Keratinocyte (primary cell): ENCODE measurements at regions not wholly inside any gene's neighbourhood (a gene's known extent, or its start where the extent isn't known, plus 50 kb on each side); places are given as distances from the start of the nearest gene placed in this dataset.

ENCODE experiments used
- DNase-seq: peaks from one replicate; pipeline ENCODE4 v3.0.0-alpha.2; 2011; ENCODE audit warnings: low read depth, missing footprints, low spot score
- FAIRE-seq: peaks from 2 replicates; lab custom pipeline; 2011; peaks lifted over from hg19 to GRCh38; lab: Jason Lieb, UNC
- H2AFZ ChIP-seq: 2 replicates; pipeline ENCODE4 v1.6.0; 2012; ENCODE audit warnings: low read length, control low read depth, inconsistent platforms; ENCODE audit not compliant: control insufficient read depth
- H3K27ac ChIP-seq: 2 replicates; pipeline ENCODE4 v1.5.1; 2011; ENCODE audit warnings: low read length; ENCODE audit not compliant: control insufficient read depth, insufficient read depth
- H3K27me3 ChIP-seq: 3 replicates; pipeline ENCODE4 v1.6.0; 2011; ENCODE audit warnings: low read length; ENCODE audit not compliant: control insufficient read depth, insufficient read depth; ENCODE audit errors: extremely low read depth
- H3K36me3 ChIP-seq, 2 experiments: 2 replicates in 1 of 2; 3 replicates in 1 of 2; pipeline ENCODE4 v1.5.1; 2011; ENCODE audit warnings: low read length in 2 of 2, mild to moderate bottlenecking in 1 of 2; ENCODE audit not compliant: control insufficient read depth in 2 of 2, insufficient read depth in 2 of 2; ENCODE audit errors: extremely low read depth in 1 of 2
- H3K4me1 ChIP-seq: 3 replicates; pipeline ENCODE4 v1.5.1; 2011; ENCODE audit warnings: low read length; ENCODE audit not compliant: control insufficient read depth, insufficient read depth; ENCODE audit errors: extremely low read depth
- H3K4me2 ChIP-seq: 3 replicates; pipeline ENCODE4 v1.6.0; 2011; ENCODE audit warnings: low read depth, low read length; ENCODE audit not compliant: control insufficient read depth, insufficient read depth; ENCODE audit errors: extremely low read depth
- H3K4me3 ChIP-seq, 3 experiments: fragments of 200-600 bp in 1 of 3; sonication (generic) in 1 of 3; 2 replicates in 2 of 3; 3 replicates in 1 of 3; pipeline ENCODE4 v1.5.1; 2011 to 2016; ENCODE audit warnings: low read length in 3 of 3, mild to moderate bottlenecking in 3 of 3, control low read depth in 2 of 3, inconsistent platforms in 1 of 3, low read depth in 1 of 3, mixed read lengths in 1 of 3, mixed run types in 1 of 3, moderate library complexity in 1 of 3; ENCODE audit not compliant: control insufficient read depth in 2 of 3, insufficient read depth in 2 of 3; ENCODE audit errors: extremely low read depth in 1 of 3
- H3K79me2 ChIP-seq: 2 replicates; pipeline ENCODE4 v1.6.0; 2012; ENCODE audit warnings: low read length; ENCODE audit not compliant: control insufficient read depth, insufficient read depth
- H3K9ac ChIP-seq: 3 replicates; pipeline ENCODE4 v1.6.0; 2011; ENCODE audit warnings: low read length; ENCODE audit not compliant: control insufficient read depth, insufficient read depth; ENCODE audit errors: extremely low read depth
- H3K9me1 ChIP-seq: 3 replicates; pipeline ENCODE4 v1.6.0; 2011; ENCODE audit warnings: low read length; ENCODE audit not compliant: control insufficient read depth, insufficient read depth; ENCODE audit errors: extremely low read depth
- H3K9me3 ChIP-seq: 2 replicates; pipeline ENCODE4 v1.5.1; 2012; ENCODE audit warnings: low read depth, low read length; ENCODE audit not compliant: control insufficient read depth
- H4K20me1 ChIP-seq: 3 replicates; pipeline ENCODE4 v1.6.0; 2011; ENCODE audit warnings: low read length; ENCODE audit not compliant: control insufficient read depth, insufficient read depth; ENCODE audit errors: extremely low read depth
- CTCF ChIP-seq, 3 experiments: IDR thresholded peaks in 1 of 3; conservative IDR thresholded peaks in 1 of 3; optimal IDR thresholded peaks in 1 of 3; 2 replicates in 2 of 3; 3 replicates in 1 of 3; pipeline versions ENCODE3 to v1.5.1; 2011; ENCODE audit warnings: low read length in 3 of 3, mild to moderate bottlenecking in 3 of 3, moderate library complexity in 2 of 3, control low read depth in 1 of 3, inconsistent platforms in 1 of 3; ENCODE audit not compliant: insufficient read depth in 2 of 3; ENCODE audit errors: extremely low read depth in 1 of 3
- EZH2 ChIP-seq: IDR thresholded peaks from one replicate; pipeline ENCODE4 v1.6.1; 2012; ENCODE audit warnings: inconsistent platforms, mild to moderate bottlenecking, low read length, moderate library complexity
- dilution Hi-C: fragments of 300-500 bp; cut with MboI; formaldehyde crosslinking; loops from one replicate; pipeline ENCODE4 v1.7.0; 2020; ENCODE audit warnings: low sequenced_read_pairs; ENCODE audit not compliant: extremely low pct_ligation_motif_present

GRCh38 chr9:26296910-26297572 lies 595.6 kb downstream of the CAAP1 start:
- TF ChIP-seq EZH2 (no peak), CTCF (optimal IDR thresholded peaks at IDR 0.05 in 1 of 3, IDR thresholded peaks at IDR 0.05 in 1 of 3, conservative IDR thresholded peaks at IDR 0.05 in 1 of 3; ENCODE audit: extremely low read depth in 1 of 3, insufficient read depth in 2 of 3, low read length in 3 of 3) (no peak)
- dilution Hi-C loops = no loop called here
- H3K4me3 ChIP-seq = no peak overlapping the region
- peaks cover 2% of the 10 kb centered on the region for H3K4me1 ChIP-seq
- H3K9me1 ChIP-seq = no peaks in the 10 kb centered on the region
- no peak overlapping the region for H3K9ac ChIP-seq
- H3K79me2 ChIP-seq = no peaks in the 10 kb centered on the region
- H4K20me1 ChIP-seq = no peaks in the 10 kb centered on the region
- no peaks in the 10 kb centered on the region for H3K9me3 ChIP-seq
- H2AFZ ChIP-seq = no peak overlapping the region
- H3K27ac ChIP-seq = no peak overlapping the region
- no peak for FAIRE-seq
- H3K36me3 ChIP-seq = no peaks in the 10 kb centered on the region
- no peak overlapping the region for H3K4me2 ChIP-seq
- peak; percentile 5 for DNase-seq
- no peaks in the 10 kb centered on the region for H3K27me3 ChIP-seq

DNA sequence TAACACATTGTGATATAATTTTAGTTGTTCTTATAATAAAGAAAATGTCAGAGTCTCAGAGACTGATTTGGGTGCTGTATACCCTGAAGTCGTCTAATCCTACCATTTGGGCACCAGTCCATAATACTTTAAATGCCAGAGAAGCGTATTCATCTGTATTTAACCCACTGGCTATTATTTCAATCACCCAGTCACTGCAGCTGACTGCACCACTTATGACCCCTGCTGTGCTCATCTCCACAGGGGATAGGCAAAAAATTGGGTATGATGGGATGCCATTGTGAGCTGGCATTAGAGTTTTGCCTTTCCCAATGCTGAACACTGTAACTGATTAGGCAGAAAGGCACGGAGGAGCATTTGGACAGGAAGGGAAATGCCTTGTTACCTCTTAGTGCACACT lies 599.7 kb downstream of the CAAP1 start:
- FAIRE-seq (peak; percentile 84), DNase-seq (no peak)
- peak overlapping the region; percentile 45 for H2AFZ ChIP-seq

More for the DNA sequence above, 599.7 kb downstream of the CAAP1 start:
- H3K9me1 ChIP-seq = no peaks in the 10 kb centered on the region
- H3K4me3 ChIP-seq = no peak overlapping the region
- H3K4me1 ChIP-seq = peaks cover 2% of the 10 kb centered on the region
- no peaks in the 10 kb centered on the region for H3K9me3 ChIP-seq
- no peak overlapping the region for H3K27ac ChIP-seq
- TF ChIP-seq CTCF (optimal IDR thresholded peaks at IDR 0.05 in 1 of 3, IDR thresholded peaks at IDR 0.05 in 1 of 3, conservative IDR thresholded peaks at IDR 0.05 in 1 of 3; ENCODE audit: extremely low read depth in 1 of 3, insufficient read depth in 2 of 3, low read length in 3 of 3) (peak in 1 of 3 experiments; percentile 37), EZH2 (no peak)
- no peaks in the 10 kb centered on the region for H3K36me3 ChIP-seq
- H4K20me1 ChIP-seq = no peaks in the 10 kb centered on the region
- H3K9ac ChIP-seq = no peak overlapping the region
- H3K4me2 ChIP-seq = no peak overlapping the region
- dilution Hi-C loops = no loop called here
- H3K27me3 ChIP-seq = no peaks in the 10 kb centered on the region
- H3K79me2 ChIP-seq = no peaks in the 10 kb centered on the region
